Endothelial cell of umbilical vein (primary cell): ENCODE measurements at regions not wholly inside any gene's neighbourhood (a gene's known extent, or its start where the extent isn't known, plus 50 kb on each side); places are given as distances from the start of the nearest gene placed in this dataset.

ENCODE experiments used
- BruUV-seq: library from RNA; stranded (reverse); fragments of 400-500 nt; replicated peaks from 2 replicates; lab custom pipeline; 2021; lab: Mats Ljungman, UMichigan
- CTCF ChIA-PET: fragments of 300-600, 350-600 bp; sonication (Branson Sonifier 250); formaldehyde crosslinking; loops from one replicate; lab custom pipeline; 2021; ENCODE audit warnings: antibody characterized with exemption, inconsistent platforms; lab: Charles Lee
- POLR2A ChIA-PET: fragments of 300-600, 350-600 bp; sonication (Branson Sonifier 250); formaldehyde crosslinking; loops from one replicate; lab custom pipeline; 2021; ENCODE audit warnings: antibody characterized with exemption, inconsistent platforms; lab: Charles Lee
- DNase-seq: peaks from one replicate; pipeline ENCODE4 v3.0.0-alpha.2; 2011; ENCODE audit warnings: low read depth, low spot score
- FAIRE-seq: peaks from 2 replicates; lab custom pipeline; 2011; peaks lifted over from hg19 to GRCh38; lab: Jason Lieb, UNC
- H2AFZ ChIP-seq: 2 replicates; pipeline ENCODE4 v1.6.0; 2012; ENCODE audit warnings: low read depth, low read length, control low read depth, inconsistent platforms
- H3K27ac ChIP-seq: 2 replicates; pipeline ENCODE4 v1.5.1; 2011; ENCODE audit warnings: low read depth, mild to moderate bottlenecking, control low read depth, low read length, moderate library complexity; ENCODE audit not compliant: insufficient read depth
- H3K27me3 ChIP-seq, 2 experiments: 2 replicates each; pipeline versions ENCODE4 v1.6.0 to v1.6.1; 2011; ENCODE audit warnings: low read length in 2 of 2, mixed read lengths in 1 of 2; ENCODE audit not compliant: control insufficient read depth in 2 of 2, insufficient read depth in 2 of 2
- H3K36me3 ChIP-seq, 2 experiments: 2 replicates in 1 of 2; 3 replicates in 1 of 2; pipeline ENCODE4 v1.5.1; 2011; ENCODE audit warnings: low read length in 2 of 2, mild to moderate bottlenecking in 1 of 2, moderate library complexity in 1 of 2; ENCODE audit not compliant: control insufficient read depth in 2 of 2, insufficient read depth in 2 of 2; ENCODE audit errors: extremely low read depth in 1 of 2
- H3K4me1 ChIP-seq: 3 replicates; pipeline ENCODE4 v1.5.1; 2011; ENCODE audit warnings: mild to moderate bottlenecking, low read length; ENCODE audit not compliant: control insufficient read depth, insufficient read depth; ENCODE audit errors: extremely low read depth
- H3K4me2 ChIP-seq: 2 replicates; pipeline ENCODE4 v1.6.1; 2011; ENCODE audit warnings: low read length, control low read depth, mixed read lengths; ENCODE audit not compliant: insufficient read depth
- H3K4me3 ChIP-seq, 3 experiments: fragments of 200-600 bp in 1 of 3; sonication (generic), shearing (Covaris generic) in 1 of 3; replicated peaks in 1 of 3; 2 replicates each; pipeline ENCODE4 v1.5.1; 2011 to 2016; ENCODE audit warnings: control low read depth in 3 of 3, low read length in 3 of 3, mild to moderate bottlenecking in 2 of 3, inconsistent platforms in 1 of 3, low read depth in 1 of 3, moderate library complexity in 1 of 3; ENCODE audit not compliant: insufficient read depth in 1 of 3
- H3K79me2 ChIP-seq: 2 replicates; pipeline ENCODE4 v1.6.0; 2012; ENCODE audit warnings: low read length, inconsistent platforms; ENCODE audit not compliant: control insufficient read depth, insufficient read depth
- H3K9ac ChIP-seq: replicated peaks from 2 replicates; pipeline ENCODE3; 2011; ENCODE audit warnings: low read length, control low read depth; ENCODE audit not compliant: insufficient read depth; ENCODE audit errors: extremely low read depth
- H3K9me1 ChIP-seq: replicated peaks from 3 replicates; pipeline ENCODE4 v1.6.0; 2011; ENCODE audit warnings: mild to moderate bottlenecking, low read length; ENCODE audit not compliant: control insufficient read depth, insufficient read depth; ENCODE audit errors: extremely low read depth
- H3K9me3 ChIP-seq: replicated peaks from 2 replicates; pipeline ENCODE4 v1.5.1; 2012; ENCODE audit warnings: low read length, inconsistent platforms; ENCODE audit not compliant: control insufficient read depth, insufficient read depth
- H4K20me1 ChIP-seq: replicated peaks from 2 replicates; pipeline ENCODE3; 2011; ENCODE audit warnings: mild to moderate bottlenecking, low read length; ENCODE audit not compliant: control insufficient read depth, insufficient read depth; ENCODE audit errors: extremely low read depth
- EZH2 ChIP-seq: IDR thresholded peaks from 2 replicates; pipeline ENCODE4 v1.6.1; 2012; ENCODE audit warnings: borderline replicate concordance, low read depth, mild to moderate bottlenecking, moderate library complexity, low read length, inconsistent platforms; ENCODE audit not compliant: severe bottlenecking
- FOS ChIP-seq: IDR thresholded peaks from 2 replicates; pipeline ENCODE4 v1.6.1; 2011; ENCODE audit warnings: mild to moderate bottlenecking, low read length, moderate library complexity, borderline replicate concordance; ENCODE audit not compliant: insufficient read depth
- GATA2 ChIP-seq: IDR thresholded peaks from 2 replicates; pipeline ENCODE4 v1.7.0; 2011; ENCODE audit warnings: low read depth, mild to moderate bottlenecking, moderate library complexity, mixed read lengths, low read length; ENCODE audit not compliant: insufficient read length, insufficient read depth
- JUN ChIP-seq: IDR thresholded peaks from 2 replicates; pipeline ENCODE4 v1.6.1; 2011; ENCODE audit warnings: borderline replicate concordance, low read depth; ENCODE audit not compliant: insufficient read length, insufficient read depth
- MYC ChIP-seq: IDR thresholded peaks from one replicate; pipeline ENCODE4 v1.6.1; 2011; ENCODE audit warnings: mild to moderate bottlenecking, low read depth, low read length
- POLR2A ChIP-seq: IDR thresholded peaks from 2 replicates; pipeline ENCODE4 v1.6.1; 2012; ENCODE audit warnings: low read depth, mild to moderate bottlenecking, control low read depth, low read length
- POLR2AphosphoS5 ChIP-seq: IDR thresholded peaks from 2 replicates; pipeline ENCODE4 v1.6.1; 2012; ENCODE audit warnings: low read depth, mild to moderate bottlenecking, control low read depth, low read length, moderate library complexity; ENCODE audit not compliant: insufficient read depth
- dilution Hi-C: fragments of 300-500 bp; cut with MboI; formaldehyde crosslinking; loops from one replicate; pipeline ENCODE4 v1.15.0; 2019; ENCODE audit warnings: low sequenced_read_pairs; ENCODE audit not compliant: extremely low pct_ligation_motif_present
- intact Hi-C: fragments of 100-400 bp; cut with micrococcal nuclease; formaldehyde crosslinking; loops from one replicate; pipeline ENCODE4 v1.10.0; 2022
- TF ChIP-seq, protein P1 (sequence below): IDR thresholded peaks from 2 replicates; pipeline ENCODE4 v1.6.1; 2011; ENCODE audit not compliant: insufficient read depth, insufficient read length
- TF ChIP-seq, protein P2 (sequence below), 2 donors: IDR thresholded peaks; 1 replicate in 1 of 2; 2 replicates in 1 of 2; pipeline ENCODE4 v1.5.1; 2011; ENCODE audit warnings: low read length in 2 of 2, mild to moderate bottlenecking in 2 of 2, moderate library complexity in 2 of 2, control low read depth in 1 of 2, inconsistent platforms in 1 of 2, low read depth in 1 of 2; ENCODE audit not compliant: insufficient read depth in 1 of 2; ENCODE audit errors: extremely low read depth in 1 of 2

DNA sequence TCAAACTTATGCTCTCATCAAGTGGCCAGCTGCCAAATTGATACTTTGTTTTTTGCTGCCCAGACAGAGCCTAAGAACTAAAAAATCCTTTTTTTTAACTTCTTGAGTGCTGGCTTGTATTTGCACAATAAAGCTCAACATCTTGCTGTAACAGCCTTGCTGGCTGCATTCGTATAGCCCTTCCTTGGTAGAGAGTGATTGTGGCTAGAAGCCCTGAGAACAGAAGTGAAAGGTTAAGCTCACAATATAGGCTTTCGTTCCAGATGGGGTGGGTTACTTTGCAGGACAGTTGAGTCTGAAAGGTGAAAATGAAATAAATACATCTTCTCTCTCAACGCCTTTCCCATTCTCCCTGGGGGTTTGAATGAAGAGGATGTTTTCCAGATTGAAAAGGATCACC, 278.8 kb downstream of the HS3ST3B1 start:
- no peak overlapping the region for H3K9ac ChIP-seq
- FAIRE-seq, result no peak
- H4K20me1 ChIP-seq, result no peaks in the 10 kb centered on the region
- H3K9me3 ChIP-seq, result no peaks in the 10 kb centered on the region
- H3K27me3 ChIP-seq, result no peaks in the 10 kb centered on the region
- BruUV-seq, result no TSS peak
- no peaks in the 10 kb centered on the region for H3K4me1 ChIP-seq
- CTCF ChIA-PET, result no interaction called here
- POLR2A ChIA-PET, result no interaction called here
- H3K27ac ChIP-seq, result no peak overlapping the region
- H3K4me3 ChIP-seq, result no peak overlapping the region
- H3K4me2 ChIP-seq, result no peak overlapping the region
- H2AFZ ChIP-seq, result no peak overlapping the region
- no peak for DNase-seq
- no peaks in the 10 kb centered on the region for H3K36me3 ChIP-seq
- TF ChIP-seq POLR2AphosphoS5, result no peak
- no peak for TF ChIP-seq GATA2
- TF ChIP-seq, protein P1, sequence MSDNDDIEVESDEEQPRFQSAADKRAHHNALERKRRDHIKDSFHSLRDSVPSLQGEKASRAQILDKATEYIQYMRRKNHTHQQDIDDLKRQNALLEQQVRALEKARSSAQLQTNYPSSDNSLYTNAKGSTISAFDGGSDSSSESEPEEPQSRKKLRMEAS, result no peak
- no peak for TF ChIP-seq FOS
- TF ChIP-seq, protein P2, sequence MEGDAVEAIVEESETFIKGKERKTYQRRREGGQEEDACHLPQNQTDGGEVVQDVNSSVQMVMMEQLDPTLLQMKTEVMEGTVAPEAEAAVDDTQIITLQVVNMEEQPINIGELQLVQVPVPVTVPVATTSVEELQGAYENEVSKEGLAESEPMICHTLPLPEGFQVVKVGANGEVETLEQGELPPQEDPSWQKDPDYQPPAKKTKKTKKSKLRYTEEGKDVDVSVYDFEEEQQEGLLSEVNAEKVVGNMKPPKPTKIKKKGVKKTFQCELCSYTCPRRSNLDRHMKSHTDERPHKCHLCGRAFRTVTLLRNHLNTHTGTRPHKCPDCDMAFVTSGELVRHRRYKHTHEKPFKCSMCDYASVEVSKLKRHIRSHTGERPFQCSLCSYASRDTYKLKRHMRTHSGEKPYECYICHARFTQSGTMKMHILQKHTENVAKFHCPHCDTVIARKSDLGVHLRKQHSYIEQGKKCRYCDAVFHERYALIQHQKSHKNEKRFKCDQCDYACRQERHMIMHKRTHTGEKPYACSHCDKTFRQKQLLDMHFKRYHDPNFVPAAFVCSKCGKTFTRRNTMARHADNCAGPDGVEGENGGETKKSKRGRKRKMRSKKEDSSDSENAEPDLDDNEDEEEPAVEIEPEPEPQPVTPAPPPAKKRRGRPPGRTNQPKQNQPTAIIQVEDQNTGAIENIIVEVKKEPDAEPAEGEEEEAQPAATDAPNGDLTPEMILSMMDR (IDR thresholded peaks at IDR 0.05; ENCODE audit: extremely low read depth in 1 of 2, insufficient read depth in 1 of 2, low read depth in 1 of 2, low read length in 2 of 2), result no peak
- TF ChIP-seq EZH2, result no peak
- no peak for TF ChIP-seq JUN
- TF ChIP-seq POLR2A, result no peak
- TF ChIP-seq MYC, result no peak
- no peaks in the 10 kb centered on the region for H3K9me1 ChIP-seq
- H3K79me2 ChIP-seq, result no peaks in the 10 kb centered on the region
- intact Hi-C loops (no loop called here), dilution Hi-C loops (no loop called here)
